H1 (cell line): ENCODE measurements at regions not wholly inside any gene's neighbourhood (a gene's known extent, or its start where the extent isn't known, plus 50 kb on each side); places are given as distances from the start of the nearest gene placed in this dataset.

Source experiments
- CTCF ChIA-PET: fragments of 300-600 bp; sonication (Branson Sonifier 250); formaldehyde crosslinking; loops from one replicate; lab custom pipeline; 2021; ENCODE audit not compliant: partially characterized antibody; lab: Charles Lee
- POLR2A ChIA-PET: fragments of 300-600 bp; sonication (Branson Sonifier 250); formaldehyde crosslinking; loops from one replicate; lab custom pipeline; 2021; ENCODE audit warnings: inconsistent platforms; ENCODE audit not compliant: partially characterized antibody; lab: Charles Lee
- DNase-seq, 2 experiments: peaks; one replicate each; pipeline versions ENCODE4 v3.0.0 to v3.0.0-alpha.2; 2010 to 2022; ENCODE audit warnings: low spot score in 2 of 2, low read depth in 1 of 2, mixed read lengths in 1 of 2
- FAIRE-seq: peaks from 2 replicates; lab custom pipeline; 2011; peaks lifted over from hg19 to GRCh38; lab: Jason Lieb, UNC
- H2AFZ ChIP-seq: 2 replicates; pipeline ENCODE4 v1.8.1; 2012; ENCODE audit warnings: low read length, inconsistent platforms
- H2AK5ac ChIP-seq: 2 replicates; pipeline ENCODE4 v1.6.1; 2013; ENCODE audit warnings: low read depth, low read length
- H2BK120ac ChIP-seq: replicated peaks from 2 replicates; pipeline ENCODE3; 2013; ENCODE audit warnings: low read depth, low read length, inconsistent platforms
- H2BK12ac ChIP-seq: 2 replicates; pipeline ENCODE4 v1.6.1; 2013; ENCODE audit warnings: low read depth, low read length
- H2BK15ac ChIP-seq: 2 replicates; pipeline ENCODE4 v1.6.1; 2013; ENCODE audit warnings: low read length
- H2BK20ac ChIP-seq: 2 replicates; pipeline ENCODE4 v1.6.1; 2013; ENCODE audit warnings: low read length
- H2BK5ac ChIP-seq: 2 replicates; pipeline ENCODE4 v1.6.1; 2013; ENCODE audit warnings: low read depth, low read length
- H3K14ac ChIP-seq: 2 replicates; pipeline ENCODE4 v1.6.1; 2013; ENCODE audit warnings: inconsistent platforms; ENCODE audit not compliant: insufficient read length
- H3K18ac ChIP-seq: 2 replicates; pipeline ENCODE4 v1.6.1; 2013; ENCODE audit warnings: low read length; ENCODE audit errors: extremely low read depth
- H3K23ac ChIP-seq: 2 replicates; pipeline ENCODE4 v1.6.1; 2013; ENCODE audit warnings: inconsistent platforms; ENCODE audit not compliant: insufficient read length
- H3K23me2 ChIP-seq: 2 replicates; pipeline ENCODE4 v1.6.1; 2013; ENCODE audit warnings: low read depth, low read length
- H3K27ac ChIP-seq: 2 replicates; pipeline ENCODE4 v1.6.1; 2011; ENCODE audit warnings: low read depth, low read length, inconsistent platforms
- H3K27me3 ChIP-seq, 4 experiments: replicated peaks in 1 of 4; 1 replicate in 1 of 4; 2 replicates in 3 of 4; pipeline versions ENCODE4 v1.6.1 to v1.8.1; 2011 to 2013; ENCODE audit warnings: low read length in 3 of 4, mild to moderate bottlenecking in 3 of 4, inconsistent platforms in 2 of 4, mixed read lengths in 2 of 4, moderate library complexity in 1 of 4; ENCODE audit not compliant: control insufficient read depth in 3 of 4, insufficient read depth in 3 of 4; ENCODE audit errors: extremely low read depth in 1 of 4
- H3K36me3 ChIP-seq, 4 experiments: 2 replicates each; pipeline versions ENCODE4 v1.6.1 to v1.8.1; 2011 to 2013; ENCODE audit warnings: mild to moderate bottlenecking in 4 of 4, low read length in 3 of 4, moderate library complexity in 2 of 4, control low read depth in 1 of 4, inconsistent platforms in 1 of 4; ENCODE audit not compliant: insufficient read depth in 4 of 4, control insufficient read depth in 2 of 4
- H3K4ac ChIP-seq: replicated peaks from 2 replicates; pipeline ENCODE3; 2013; ENCODE audit warnings: low read length, low read depth, mixed read lengths, inconsistent platforms; ENCODE audit not compliant: insufficient read length
- H3K4me1 ChIP-seq, 4 experiments: replicated peaks in 1 of 4; 1 replicate in 1 of 4; 2 replicates in 3 of 4; pipeline versions ENCODE4 v1.6.1 to v1.8.1; 2011 to 2013; ENCODE audit warnings: low read length in 3 of 4, inconsistent platforms in 2 of 4, mixed read lengths in 1 of 4; ENCODE audit not compliant: insufficient read depth in 4 of 4, control insufficient read depth in 3 of 4
- H3K4me2 ChIP-seq, 2 experiments: 2 replicates each; pipeline versions ENCODE4 v1.6.1 to v1.8.1; 2011 to 2013; ENCODE audit warnings: low read depth in 2 of 2, low read length in 2 of 2, control low read depth in 1 of 2, inconsistent platforms in 1 of 2, mild to moderate bottlenecking in 1 of 2; ENCODE audit not compliant: insufficient read depth in 1 of 2
- H3K4me3 ChIP-seq, 4 experiments: fragments of 200-600, 300-600 bp in 1 of 4; sonication (generic), shearing (Covaris generic), sonication (Bioruptor Twin) in 1 of 4; 2 replicates each; pipeline versions ENCODE4 v1.5.1 to v1.8.1; 2011 to 2016; ENCODE audit warnings: low read length in 4 of 4, low read depth in 3 of 4, control low read depth in 2 of 4, inconsistent platforms in 2 of 4, mild to moderate bottlenecking in 2 of 4, mixed read lengths in 1 of 4, moderate library complexity in 1 of 4; ENCODE audit not compliant: insufficient read depth in 2 of 4; ENCODE audit errors: extremely low read depth in 1 of 4
- H3K56ac ChIP-seq: replicated peaks from 2 replicates; pipeline ENCODE3; 2013; ENCODE audit warnings: low read depth, mild to moderate bottlenecking, mixed read lengths, low read length, inconsistent platforms; ENCODE audit not compliant: insufficient read length
- H3K79me1 ChIP-seq: 2 replicates; pipeline ENCODE4 v1.6.1; 2013; ENCODE audit warnings: low read depth, low read length, control low read depth
- H3K79me2 ChIP-seq, 2 experiments: 2 replicates each; pipeline versions ENCODE4 v1.6.1 to v1.8.1; 2012 to 2013; ENCODE audit warnings: low read length in 2 of 2, mild to moderate bottlenecking in 2 of 2, inconsistent platforms in 1 of 2; ENCODE audit not compliant: insufficient read depth in 2 of 2, control insufficient read depth in 1 of 2
- H3K9ac ChIP-seq, 4 experiments: replicated peaks in 1 of 4; 1 replicate in 1 of 4; 2 replicates in 3 of 4; pipeline versions ENCODE4 v1.6.1 to v1.8.1; 2011 to 2013; ENCODE audit warnings: low read depth in 3 of 4, low read length in 3 of 4, control low read depth in 2 of 4, mild to moderate bottlenecking in 2 of 4, moderate library complexity in 2 of 4, inconsistent platforms in 1 of 4; ENCODE audit errors: extremely low read depth in 1 of 4
- H3K9me3 ChIP-seq, 2 experiments: 2 replicates each; pipeline versions ENCODE4 v1.6.1 to v1.8.1; 2012 to 2013; ENCODE audit warnings: mild to moderate bottlenecking in 2 of 2, moderate library complexity in 2 of 2, control low read depth in 1 of 2, inconsistent platforms in 1 of 2, low read depth in 1 of 2, low read length in 1 of 2, mixed read lengths in 1 of 2; ENCODE audit not compliant: insufficient read depth in 2 of 2
- H4K20me1 ChIP-seq, 2 experiments: replicated peaks in 1 of 2; 2 replicates each; pipeline versions ENCODE3 to v1.8.1; 2011 to 2013; ENCODE audit warnings: inconsistent platforms in 2 of 2, low read length in 2 of 2, mild to moderate bottlenecking in 1 of 2; ENCODE audit not compliant: insufficient read depth in 2 of 2, control insufficient read depth in 1 of 2
- H4K5ac ChIP-seq: 2 replicates; pipeline ENCODE4 v1.6.1; 2013; ENCODE audit warnings: low read length, low read depth, mixed read lengths, inconsistent platforms; ENCODE audit not compliant: insufficient read length
- H4K8ac ChIP-seq: 2 replicates; pipeline ENCODE4 v1.8.0; 2013; ENCODE audit warnings: mild to moderate bottlenecking, moderate library complexity, low read length, inconsistent platforms; ENCODE audit not compliant: insufficient read depth; ENCODE audit errors: extremely low read depth
- H4K91ac ChIP-seq: replicated peaks from 2 replicates; pipeline ENCODE3; 2013; ENCODE audit warnings: low read length, mixed read lengths, inconsistent platforms; ENCODE audit not compliant: insufficient read length
- ATF3 ChIP-seq: IDR thresholded peaks from 2 replicates; pipeline ENCODE4 v1.6.1; 2011; ENCODE audit warnings: low read depth, mild to moderate bottlenecking, low read length; ENCODE audit not compliant: insufficient read depth
- FOSL1 ChIP-seq: IDR thresholded peaks from 2 replicates; pipeline ENCODE4 v1.6.1; 2011; ENCODE audit warnings: mild to moderate bottlenecking, low read depth, low read length, moderate library complexity; ENCODE audit not compliant: insufficient read depth
- MAX ChIP-seq: IDR thresholded peaks from 2 replicates; pipeline ENCODE4 v1.6.1; 2012; ENCODE audit warnings: inconsistent platforms
- NANOG ChIP-seq: IDR thresholded peaks from 2 replicates; pipeline ENCODE4 v1.6.1; 2011; ENCODE audit warnings: low read length, low read depth, mild to moderate bottlenecking, inconsistent platforms; ENCODE audit not compliant: insufficient read depth, poor library complexity, severe bottlenecking
- RXRA ChIP-seq: IDR thresholded peaks from 2 replicates; pipeline ENCODE4 v1.6.1; 2011; ENCODE audit warnings: low read depth, mild to moderate bottlenecking, low read length, moderate library complexity; ENCODE audit not compliant: insufficient read depth
- SIN3A ChIP-seq, 2 experiments: IDR thresholded peaks in 1 of 2; conservative IDR thresholded peaks in 1 of 2; 2 replicates each; pipeline ENCODE4 v1.6.1; 2011 to 2012; ENCODE audit warnings: low read length in 2 of 2, improper control_type of control experiment in 1 of 2, low read depth in 1 of 2, mild to moderate bottlenecking in 1 of 2
- SP4 ChIP-seq: IDR thresholded peaks from 2 replicates; pipeline ENCODE4 v1.6.1; 2012; ENCODE audit warnings: low read length, inconsistent platforms
- TEAD4 ChIP-seq: IDR thresholded peaks from 2 replicates; pipeline ENCODE4 v1.6.1; 2012; ENCODE audit warnings: low read depth, low read length, inconsistent platforms, mixed read lengths
- YY1 ChIP-seq: IDR thresholded peaks from 2 replicates; pipeline ENCODE4 v1.6.1; 2011; ENCODE audit warnings: low read depth, mild to moderate bottlenecking, low read length
- WGBS, 2 experiments: shearing (Covaris generic) in 1 of 2; methylation state at CpG; one replicate each; pipeline versions ENCODE4 v1.1.6 to v1.1.7; 2013 to 2015; ENCODE audit warnings: low lambda C conversion rate in 2 of 2, mixed read lengths in 2 of 2, inconsistent platforms in 1 of 2, low coverage in 1 of 2, missing lambda C conversion rate in 1 of 2; ENCODE audit not compliant: insufficient replicate concordance in 2 of 2, insufficient coverage in 1 of 2, insufficient read length in 1 of 2; ENCODE audit errors: extremely low coverage in 1 of 2, missing lambda C conversion rate in 1 of 2; 5-methylcytosine and 5-hydroxymethylcytosine counted together

GRCh38 chr9:118946669-118947068 lies 422.6 kb downstream of the BRINP1 start:
- DNase-seq (no peak), FAIRE-seq (no peak)
- H2AFZ ChIP-seq, result no peak overlapping the region
- H3K79me1 ChIP-seq, result no peaks in the 10 kb centered on the region
- H4K20me1 ChIP-seq, result no peaks in the 10 kb centered on the region
- H3K4ac ChIP-seq, result no peak overlapping the region
- H2BK20ac ChIP-seq, result no peak overlapping the region
- no peak overlapping the region for H4K5ac ChIP-seq
- H2BK12ac ChIP-seq, result no peak overlapping the region
- no peak overlapping the region for H2BK120ac ChIP-seq
- no peak overlapping the region for H3K56ac ChIP-seq
- no peaks in the 10 kb centered on the region for H3K9me3 ChIP-seq
- H3K27ac ChIP-seq, result no peak overlapping the region
- H4K91ac ChIP-seq, result no peak overlapping the region
- no peaks in the 10 kb centered on the region; the same call in 1 of the 2 replicates for H3K23me2 ChIP-seq
- no peak overlapping the region for H3K18ac ChIP-seq
- H2AK5ac ChIP-seq, result no peak overlapping the region
- no peak overlapping the region for H2BK15ac ChIP-seq
- H3K9ac ChIP-seq, result no peak overlapping the region
- no peaks in the 10 kb centered on the region for H3K4me1 ChIP-seq
- H3K36me3 ChIP-seq, result no peaks in the 10 kb centered on the region
- no peak overlapping the region for H4K8ac ChIP-seq
- TF ChIP-seq FOSL1 (no peak), NANOG (no peak), TEAD4 (no peak), SIN3A (conservative IDR thresholded peaks at IDR 0.05 in 1 of 2, IDR thresholded peaks at IDR 0.05 in 1 of 2; ENCODE audit: low read depth in 1 of 2, low read length in 2 of 2) (no peak), SP4 (no peak), YY1 (no peak), RXRA (no peak), ATF3 (no peak), MAX (no peak)
- H3K14ac ChIP-seq, result no peak overlapping the region
- no peak overlapping the region for H2BK5ac ChIP-seq
- 82% methylated on average over 3 of the region's 3 CpGs; no CpG with 5 or more reads in 1 of the 2 experiments for WGBS, 2 experiments
- H3K4me3 ChIP-seq, result no peak overlapping the region
- H3K23ac ChIP-seq, result no peak overlapping the region
- H3K27me3 ChIP-seq, result no peaks in the 10 kb centered on the region
- CTCF ChIA-PET, result no interaction called here
- no peaks in the 10 kb centered on the region for H3K79me2 ChIP-seq
- H3K4me2 ChIP-seq, result no peak overlapping the region
- POLR2A ChIA-PET, result no interaction called here
